ENCODE measurements at regions not wholly inside any gene's neighbourhood (a gene's known extent, or its start where the extent isn't known, plus 50 kb on each side); places are given as distances from the start of the nearest gene placed in this dataset.

- H3K27me3 Mint-ChIP-seq: no peaks in the 10 kb centered on the region
- H3K4me1 Mint-ChIP-seq (ENCODE audit: low read depth): no peaks in the 10 kb centered on the region
- no peaks in the 10 kb centered on the region for H3K9me3 Mint-ChIP-seq (ENCODE audit: low read depth)
- no peak overlapping the region for H3K27ac Mint-ChIP-seq
- H3K36me3 Mint-ChIP-seq: no peaks in the 10 kb centered on the region
- no peak overlapping the region for H3K4me3 Mint-ChIP-seq
Measured at GRCh38 chr1:82265436-82265835, 464.7 kb downstream of the ADGRL2 start.

- H3K27me3 Mint-ChIP-seq: no peaks in the 10 kb centered on the region
- no peaks in the 10 kb centered on the region for H3K9me3 Mint-ChIP-seq (ENCODE audit: low read depth)
- H3K4me3 Mint-ChIP-seq: no peak overlapping the region
- no peak overlapping the region for H3K27ac Mint-ChIP-seq
- H3K4me1 Mint-ChIP-seq (ENCODE audit: low read depth): no peaks in the 10 kb centered on the region
- no peaks in the 10 kb centered on the region for H3K36me3 Mint-ChIP-seq
Measured at GRCh38 chr1:82264802-82265201, 464.1 kb downstream of the ADGRL2 start.

- H3K4me3 Mint-ChIP-seq: no peak overlapping the region
- no peaks in the 10 kb centered on the region for H3K27me3 Mint-ChIP-seq
- H3K36me3 Mint-ChIP-seq: no peaks in the 10 kb centered on the region
- no peaks in the 10 kb centered on the region for H3K4me1 Mint-ChIP-seq (ENCODE audit: low read depth)
- H3K9me3 Mint-ChIP-seq (ENCODE audit: low read depth): no peaks in the 10 kb centered on the region
- no peak overlapping the region for H3K27ac Mint-ChIP-seq
Measured at GRCh38 chr1:82263396-82263795, 462.7 kb downstream of the ADGRL2 start.

GRCh38 chr1:82260666-82261065 is 459.9 kb downstream of the ADGRL2 start:
- Mint-ChIP-seq H3K4me3 (no peak overlapping the region), H3K4me1 (ENCODE audit: low read depth) (no peaks in the 10 kb centered on the region), H3K27me3 (no peaks in the 10 kb centered on the region), H3K36me3 (no peaks in the 10 kb centered on the region), H3K27ac (no peak overlapping the region), H3K9me3 (ENCODE audit: low read depth) (no peaks in the 10 kb centered on the region)

- Mint-ChIP-seq H3K36me3 (no peaks in the 10 kb centered on the region), H3K9me3 (ENCODE audit: low read depth) (no peaks in the 10 kb centered on the region), H3K27ac (no peak overlapping the region), H3K4me3 (no peak overlapping the region), H3K27me3 (no peaks in the 10 kb centered on the region), H3K4me1 (ENCODE audit: low read depth) (no peaks in the 10 kb centered on the region)
Measured at GRCh38 chr1:82260051-82260450, 459.3 kb downstream of the ADGRL2 start.

GRCh38 chr1:82258887-82259286 is 458.2 kb downstream of the ADGRL2 start:
- Mint-ChIP-seq H3K4me3 (no peak overlapping the region), H3K27ac (no peak overlapping the region), H3K27me3 (no peaks in the 10 kb centered on the region), H3K4me1 (ENCODE audit: low read depth) (no peaks in the 10 kb centered on the region), H3K36me3 (no peaks in the 10 kb centered on the region), H3K9me3 (ENCODE audit: low read depth) (no peaks in the 10 kb centered on the region)

- no peaks in the 10 kb centered on the region for H3K36me3 Mint-ChIP-seq
- no peak overlapping the region for H3K4me3 Mint-ChIP-seq
- H3K9me3 Mint-ChIP-seq (ENCODE audit: low read depth): no peaks in the 10 kb centered on the region
- H3K27ac Mint-ChIP-seq: no peak overlapping the region
- no peaks in the 10 kb centered on the region for H3K27me3 Mint-ChIP-seq
- no peaks in the 10 kb centered on the region for H3K4me1 Mint-ChIP-seq (ENCODE audit: low read depth)
Measured at GRCh38 chr1:82246050-82246449, 445.3 kb downstream of the ADGRL2 start.

- H3K4me3 Mint-ChIP-seq: no peak overlapping the region
Measured at GRCh38 chr1:82245345-82246014, 444.7 kb downstream of the ADGRL2 start.

GRCh38 chr1:82240571-82240970 is 439.8 kb downstream of the ADGRL2 start:
- Mint-ChIP-seq H3K4me1 (ENCODE audit: low read depth) (no peaks in the 10 kb centered on the region), H3K27me3 (no peaks in the 10 kb centered on the region), H3K4me3 (no peak overlapping the region), H3K36me3 (no peaks in the 10 kb centered on the region), H3K9me3 (ENCODE audit: low read depth) (peaks cover 6% of the 10 kb centered on the region), H3K27ac (no peak overlapping the region)

More at GRCh38 chr1:82245345-82246014, 444.7 kb downstream of the ADGRL2 start:
- no peaks in the 10 kb centered on the region for H3K9me3 Mint-ChIP-seq (ENCODE audit: low read depth)
- no peak overlapping the region for H3K27ac Mint-ChIP-seq
- no peaks in the 10 kb centered on the region for H3K36me3 Mint-ChIP-seq
- H3K4me1 Mint-ChIP-seq (ENCODE audit: low read depth): no peaks in the 10 kb centered on the region
- H3K27me3 Mint-ChIP-seq: no peaks in the 10 kb centered on the region

GRCh38 chr1:82230667-82231066 is 429.9 kb downstream of the ADGRL2 start:
- no peak overlapping the region for H3K27ac Mint-ChIP-seq
- H3K36me3 Mint-ChIP-seq: no peaks in the 10 kb centered on the region
- no peaks in the 10 kb centered on the region for H3K4me1 Mint-ChIP-seq (ENCODE audit: low read depth)
- peaks cover 8% of the 10 kb centered on the region for H3K9me3 Mint-ChIP-seq (ENCODE audit: low read depth)
- no peaks in the 10 kb centered on the region for H3K27me3 Mint-ChIP-seq
- H3K4me3 Mint-ChIP-seq: no peak overlapping the region

- Mint-ChIP-seq H3K27ac (no peak overlapping the region), H3K4me3 (no peak overlapping the region), H3K27me3 (no peaks in the 10 kb centered on the region), H3K4me1 (ENCODE audit: low read depth) (no peaks in the 10 kb centered on the region), H3K36me3 (no peaks in the 10 kb centered on the region), H3K9me3 (ENCODE audit: low read depth) (no peaks in the 10 kb centered on the region)
Measured at GRCh38 chr1:82227306-82228095, 426.8 kb downstream of the ADGRL2 start.

- H3K4me3 Mint-ChIP-seq: no peak overlapping the region
- no peaks in the 10 kb centered on the region for H3K27me3 Mint-ChIP-seq
- H3K4me1 Mint-ChIP-seq (ENCODE audit: low read depth): no peaks in the 10 kb centered on the region
- H3K27ac Mint-ChIP-seq: no peak overlapping the region
- no peaks in the 10 kb centered on the region for H3K36me3 Mint-ChIP-seq
- no peaks in the 10 kb centered on the region for H3K9me3 Mint-ChIP-seq (ENCODE audit: low read depth)
Measured at GRCh38 chr1:82226186-82226505, 425.4 kb downstream of the ADGRL2 start.

- no peaks in the 10 kb centered on the region for H3K9me3 Mint-ChIP-seq (ENCODE audit: low read depth)
- no peaks in the 10 kb centered on the region for H3K4me1 Mint-ChIP-seq (ENCODE audit: low read depth)
- H3K4me3 Mint-ChIP-seq: no peak overlapping the region
- no peak overlapping the region for H3K27ac Mint-ChIP-seq
- H3K27me3 Mint-ChIP-seq: no peaks in the 10 kb centered on the region
- H3K36me3 Mint-ChIP-seq: no peaks in the 10 kb centered on the region
Measured at GRCh38 chr1:82225421-82226185, 424.9 kb downstream of the ADGRL2 start.

- Mint-ChIP-seq H3K9me3 (ENCODE audit: low read depth) (no peaks in the 10 kb centered on the region), H3K4me3 (no peak overlapping the region), H3K27ac (no peak overlapping the region), H3K36me3 (no peaks in the 10 kb centered on the region), H3K27me3 (no peaks in the 10 kb centered on the region), H3K4me1 (ENCODE audit: low read depth) (no peaks in the 10 kb centered on the region)
Measured at GRCh38 chr1:82223091-82223490, 422.4 kb downstream of the ADGRL2 start.

- Mint-ChIP-seq H3K4me1 (ENCODE audit: low read depth) (no peaks in the 10 kb centered on the region), H3K27ac (no peak overlapping the region)
Measured at GRCh38 chr1:82221721-82222120, 421.0 kb downstream of the ADGRL2 start.

More at GRCh38 chr1:82221721-82222120, 421.0 kb downstream of the ADGRL2 start:
- no peak overlapping the region for H3K4me3 Mint-ChIP-seq
- H3K36me3 Mint-ChIP-seq: no peaks in the 10 kb centered on the region
- H3K9me3 Mint-ChIP-seq (ENCODE audit: low read depth): no peaks in the 10 kb centered on the region
- no peaks in the 10 kb centered on the region for H3K27me3 Mint-ChIP-seq
